Hematopoietic multipotent progenitor cell treated with erythropoietin and hydrocortisone succinate and interleukin-3 and kit ligand, for 15 days (in vitro differentiated cells): ENCODE measurements at regions not wholly inside any gene's neighbourhood (a gene's known extent, or its start where the extent isn't known, plus 50 kb on each side); places are given as distances from the start of the nearest gene placed in this dataset.
"Not testable (repeated sequence)": the region's sequence is repeated elsewhere in the genome, so short reads cannot be mapped to it uniquely, and the experiment has no call there.

Experiments
- DNase-seq: peaks from one replicate; pipeline ENCODE4 v3.0.0-alpha.2; 2015; ENCODE audit warnings: low spot score

DNA sequence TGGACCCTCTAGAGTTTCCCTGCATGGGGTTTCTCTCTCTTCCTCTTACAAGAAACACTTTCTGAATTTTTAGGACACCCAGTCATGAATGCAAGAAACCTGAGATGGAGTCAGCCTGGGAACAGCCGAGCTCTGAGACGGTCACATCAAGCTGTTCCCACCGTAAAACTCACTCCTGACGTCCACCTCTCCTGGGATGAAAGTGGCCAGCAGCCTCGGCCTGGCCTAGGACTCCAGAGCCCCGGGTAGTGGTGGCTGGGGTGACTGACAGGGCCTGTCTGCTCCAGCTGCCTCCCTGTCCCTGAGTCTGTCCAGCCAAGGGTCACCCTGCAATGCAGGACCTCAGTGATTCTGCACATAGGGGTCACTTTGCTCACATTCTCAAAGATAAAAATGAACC lies 217.8 kb downstream of the SHOX start:
- no peak for DNase-seq

DNA sequence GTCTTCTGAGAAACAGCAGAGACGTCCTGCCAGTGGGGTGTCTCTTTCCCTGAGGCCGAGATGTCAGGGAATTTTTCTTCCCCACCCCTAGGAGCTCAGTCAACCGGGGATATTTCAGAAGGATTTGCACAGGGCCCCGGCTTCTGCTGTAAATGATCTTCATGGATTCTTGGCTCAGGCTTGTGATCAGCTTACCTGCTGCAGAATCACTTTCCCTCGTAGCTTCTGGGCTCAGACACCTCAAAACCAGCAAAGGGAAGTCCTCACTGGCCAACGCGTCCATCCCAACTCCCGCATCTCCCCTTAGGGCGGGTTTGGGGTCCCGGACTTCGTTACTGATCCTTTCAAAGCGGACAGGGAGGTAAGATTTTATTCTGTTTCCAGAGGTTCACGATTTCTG lies 212.7 kb downstream of the SHOX start:
- no peak for DNase-seq

DNA sequence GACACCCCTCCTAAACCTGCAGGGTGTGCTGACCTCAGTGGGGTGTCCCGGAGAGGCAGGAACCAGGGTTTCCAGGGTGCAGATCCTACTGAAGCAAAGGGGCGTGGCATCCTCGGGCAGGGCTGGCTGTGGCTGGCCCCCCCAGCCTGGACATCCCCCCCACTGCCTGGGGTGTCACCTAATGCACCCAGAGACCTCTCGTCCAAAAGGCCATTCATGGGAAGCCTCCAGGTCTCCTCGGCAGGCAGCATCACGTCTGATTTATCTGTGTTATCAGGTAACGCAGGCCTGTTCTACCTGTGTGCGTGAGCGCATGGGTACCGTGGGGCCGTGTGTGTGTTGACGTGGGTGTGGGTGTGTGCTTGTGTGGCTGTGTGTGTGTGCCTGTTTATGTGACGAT lies 210.0 kb downstream of the SHOX start:
- no peak for DNase-seq

DNA sequence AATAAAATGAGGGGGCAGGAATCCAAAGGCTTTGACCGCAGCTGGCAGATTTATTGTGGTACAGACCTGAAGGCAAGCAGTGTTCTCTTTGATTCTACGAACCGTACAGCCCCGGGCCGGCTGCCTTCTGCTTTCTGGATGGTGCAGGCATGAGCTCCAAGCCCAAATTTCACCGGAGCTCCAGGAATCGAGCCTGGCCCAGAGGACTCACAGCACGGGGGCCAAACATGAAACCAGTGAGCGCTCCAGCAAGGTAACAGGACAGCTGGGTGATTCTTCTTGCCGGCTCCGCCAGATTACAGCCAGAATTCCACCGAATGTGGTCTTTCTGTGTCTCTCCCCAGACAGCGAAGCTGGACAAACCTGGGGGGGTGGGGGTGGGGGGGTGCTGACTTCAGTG lies 208.1 kb downstream of the SHOX start:
- DNase-seq, result not testable (repeated sequence)

DNA sequence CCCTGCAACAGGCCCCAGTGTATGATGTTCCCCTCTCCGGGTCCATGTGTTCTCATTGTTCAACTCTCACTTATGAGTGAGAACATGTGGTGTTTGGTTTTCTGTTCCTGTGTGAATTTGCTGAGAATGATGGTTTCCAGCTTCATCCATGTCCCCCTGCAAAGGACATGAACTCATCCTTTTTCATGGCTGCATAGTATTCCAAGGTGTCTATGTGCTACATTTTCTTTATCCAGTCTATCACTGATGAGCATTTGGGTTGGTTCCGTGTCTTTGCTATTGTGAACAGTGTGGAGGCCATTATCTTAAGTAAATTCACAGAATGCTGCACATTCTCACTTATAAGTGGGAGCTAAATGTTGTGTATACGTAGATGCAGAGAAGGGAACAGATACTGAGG lies 205.3 kb downstream of the SHOX start:
- not testable (repeated sequence) for DNase-seq

DNA sequence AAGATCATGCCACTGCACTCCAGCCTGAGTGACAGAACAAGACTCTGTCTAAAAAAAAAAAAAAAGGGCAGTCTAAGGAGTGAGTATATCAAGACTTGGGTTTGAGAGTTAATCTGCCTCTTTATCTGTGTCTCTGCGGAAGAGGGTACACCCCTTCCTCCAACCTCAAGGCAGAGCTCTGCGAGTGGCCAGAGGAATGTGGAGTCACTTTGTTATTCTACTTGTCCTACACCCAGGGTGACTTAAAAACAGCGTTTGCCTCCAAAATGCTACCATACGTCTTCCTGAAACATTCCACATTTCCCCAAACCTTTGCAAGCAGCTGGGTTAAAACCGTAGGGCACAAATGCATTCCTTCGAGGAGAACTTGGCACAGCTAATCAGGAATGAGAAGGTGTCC lies 199.9 kb downstream of the SHOX start:
- DNase-seq, result no peak

DNA sequence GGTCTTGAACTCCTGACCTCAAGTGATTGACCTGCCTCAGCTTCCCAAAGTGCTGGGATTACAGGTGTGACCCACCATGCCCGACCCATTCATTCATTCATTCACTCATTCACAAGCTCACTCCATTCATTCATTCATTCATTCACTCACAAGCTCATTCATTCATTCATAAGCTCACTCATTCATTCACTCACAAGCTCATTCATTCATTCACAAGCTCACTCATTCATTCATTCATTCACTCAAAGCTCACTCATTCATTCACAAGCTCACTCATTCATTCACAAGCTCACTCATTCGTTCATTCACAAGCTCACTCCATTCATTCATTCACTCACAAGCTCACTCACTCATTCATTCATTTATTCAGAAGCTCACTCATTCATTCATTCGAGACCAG lies 198.6 kb downstream of the SHOX start:
- no peak for DNase-seq

DNA sequence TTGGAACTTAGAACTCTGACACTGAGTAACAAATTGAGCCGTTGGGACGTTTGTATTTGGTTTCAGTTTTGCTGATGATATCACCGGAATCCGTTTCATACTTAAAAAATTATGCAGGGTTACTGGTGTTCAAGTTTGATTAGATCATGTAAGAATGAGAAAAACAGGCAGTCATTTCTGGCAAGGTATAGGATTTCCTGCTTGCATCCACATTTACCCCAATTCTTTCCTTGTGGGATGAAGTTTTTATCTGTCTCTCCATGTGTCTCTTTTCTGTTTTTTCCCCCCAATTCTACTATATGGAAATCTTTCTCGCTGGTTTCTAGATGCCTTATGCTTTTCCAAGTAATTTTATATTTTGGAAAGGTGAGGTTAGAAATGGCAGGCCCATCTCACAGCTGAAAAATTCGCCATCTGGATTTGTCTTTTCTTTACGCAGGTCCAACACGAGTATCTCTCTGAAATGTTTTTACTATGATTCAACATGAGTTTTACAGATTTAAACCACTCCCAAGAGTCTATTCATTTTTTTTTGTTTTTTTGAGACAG lies 197.9 kb downstream of the SHOX start:
- DNase-seq, result no peak

DNA sequence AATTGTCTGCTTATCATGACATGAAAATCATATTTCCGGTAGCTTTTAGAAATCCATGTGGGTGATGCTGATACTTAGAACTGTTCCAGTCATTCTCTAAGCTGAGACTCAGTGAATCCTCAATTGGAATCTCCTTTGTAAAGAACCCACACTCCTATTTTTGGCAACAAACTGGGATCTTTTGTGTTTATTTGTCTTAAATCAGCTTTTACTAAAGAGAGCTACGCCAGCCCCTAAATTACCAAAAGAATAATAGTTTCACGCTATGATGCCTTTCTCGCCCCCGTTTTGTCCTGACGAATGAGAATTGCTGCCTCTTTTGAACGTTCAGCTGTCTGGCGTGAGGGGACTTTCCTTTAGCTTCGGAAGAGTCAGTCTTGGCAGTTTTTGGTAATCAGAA lies 195.9 kb downstream of the SHOX start:
- no peak for DNase-seq

DNA sequence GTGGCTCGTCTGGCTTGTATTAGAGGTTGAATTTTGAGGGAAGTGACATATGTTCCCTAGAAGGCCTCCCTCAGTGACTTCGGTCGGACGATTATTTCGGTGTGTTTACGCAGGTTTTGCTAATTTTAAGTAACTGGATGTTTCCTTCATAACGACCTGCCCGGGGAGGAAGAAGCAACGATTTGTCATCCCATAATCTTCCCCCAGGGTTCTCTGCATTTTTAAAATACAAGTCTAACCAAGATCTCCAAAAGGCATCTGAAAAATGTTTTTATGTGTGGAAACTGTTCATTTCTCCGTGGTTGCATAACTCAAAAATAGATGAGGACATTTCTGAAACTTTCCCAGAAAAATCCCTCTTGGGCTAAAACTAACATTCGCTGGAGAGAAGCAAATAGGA lies 195.4 kb downstream of the SHOX start:
- no peak for DNase-seq

DNA sequence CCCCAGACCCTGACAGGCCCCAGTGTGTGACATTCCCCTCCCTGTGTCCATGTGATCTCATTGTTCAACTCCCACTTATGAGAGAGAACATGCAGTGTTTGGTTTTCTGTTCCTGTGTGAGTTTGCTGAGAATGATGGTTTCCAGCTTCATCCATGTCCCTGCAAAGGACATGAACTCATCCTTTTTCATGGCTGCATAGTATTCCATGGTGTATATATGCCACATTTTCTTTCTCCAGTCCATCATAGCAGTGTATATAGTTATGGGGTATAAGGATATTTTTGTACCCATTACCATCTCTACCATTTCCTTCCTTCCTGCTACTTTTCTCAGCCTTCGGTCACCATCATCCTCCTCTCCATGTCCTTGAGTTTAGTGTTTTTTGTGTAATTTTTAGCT lies 192.5 kb downstream of the SHOX start:
- DNase-seq, result not testable (repeated sequence)

DNA sequence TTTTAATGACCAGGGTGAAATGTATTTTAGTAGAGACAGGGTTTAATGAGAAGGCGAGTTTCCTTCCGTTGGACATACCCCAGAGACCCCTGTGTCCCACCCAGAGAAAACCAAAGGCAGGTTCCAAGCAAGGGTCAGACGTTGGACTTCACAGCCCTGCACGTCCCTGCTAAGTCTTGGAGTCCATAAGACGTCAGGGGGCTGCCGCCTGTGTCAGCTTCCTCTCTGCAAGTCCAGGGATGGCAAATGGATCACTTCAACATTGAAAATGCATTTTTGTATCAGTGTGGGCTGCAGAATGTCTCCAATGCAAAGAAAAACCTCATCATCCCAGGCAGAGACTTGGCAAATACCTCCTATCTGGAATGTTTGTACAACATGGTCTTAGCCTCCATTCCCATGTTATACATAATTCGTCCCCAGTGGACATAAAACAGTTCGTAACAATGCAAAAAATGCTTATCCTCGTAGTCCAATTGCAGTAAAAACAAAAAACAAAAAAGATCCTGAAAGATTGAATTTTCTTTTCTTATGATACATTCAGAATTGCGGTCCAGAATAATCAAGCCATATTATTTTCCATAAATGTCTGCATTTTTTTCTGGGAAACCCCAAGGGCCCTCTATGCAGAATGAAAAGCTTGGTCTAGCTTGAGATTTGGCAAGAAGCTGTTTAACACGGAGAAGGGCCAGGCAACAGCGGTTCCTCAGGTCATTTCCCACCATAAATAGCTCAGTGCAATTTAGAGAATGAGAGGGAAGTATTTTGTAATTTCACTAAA lies 190.9 kb downstream of the SHOX start:
- DNase-seq, result no peak

DNA sequence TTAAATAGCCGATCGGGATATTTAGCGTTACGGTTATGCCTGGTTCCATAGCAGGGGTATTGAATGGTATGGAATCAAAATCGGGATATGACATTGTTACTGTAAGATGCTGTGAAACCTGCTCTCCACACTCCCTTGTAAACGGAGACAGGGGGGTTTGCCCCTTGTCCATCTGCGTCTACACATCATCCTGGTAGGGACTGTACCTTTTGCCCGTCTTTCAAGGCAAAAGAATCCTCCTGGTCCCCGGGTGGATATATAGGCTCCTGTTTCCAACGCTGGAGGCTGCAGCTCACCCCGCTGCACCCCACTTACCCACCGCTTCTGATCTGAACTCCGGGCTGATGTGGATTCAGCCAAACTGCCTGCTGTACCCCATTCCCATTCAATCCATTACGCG lies 189.1 kb downstream of the SHOX start:
- DNase-seq, result no peak

DNA sequence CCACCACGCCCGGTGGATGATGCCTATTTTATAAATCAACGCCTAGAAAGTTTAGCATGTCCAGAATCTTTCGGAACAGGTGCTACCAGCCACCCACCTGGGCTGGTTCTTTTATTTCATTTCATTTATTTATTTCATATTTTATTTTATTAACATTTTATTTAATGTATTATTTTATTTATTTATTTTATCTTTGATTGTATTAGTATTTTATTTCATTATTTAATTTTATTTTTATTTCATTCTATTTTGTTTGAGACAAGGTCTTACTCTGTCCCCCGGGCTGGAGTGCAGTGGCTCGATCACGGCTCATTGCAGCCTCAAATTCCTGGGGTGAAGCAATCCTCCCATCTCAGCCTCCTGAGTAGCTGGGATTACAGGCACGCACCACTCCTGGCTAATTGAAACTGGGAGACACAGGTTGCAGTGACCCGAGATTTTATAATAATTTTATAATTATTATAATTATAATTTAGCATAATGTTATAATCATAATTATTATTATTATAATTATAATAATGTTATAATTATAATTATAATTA lies 187.2 kb downstream of the SHOX start:
- DNase-seq, result no peak

DNA sequence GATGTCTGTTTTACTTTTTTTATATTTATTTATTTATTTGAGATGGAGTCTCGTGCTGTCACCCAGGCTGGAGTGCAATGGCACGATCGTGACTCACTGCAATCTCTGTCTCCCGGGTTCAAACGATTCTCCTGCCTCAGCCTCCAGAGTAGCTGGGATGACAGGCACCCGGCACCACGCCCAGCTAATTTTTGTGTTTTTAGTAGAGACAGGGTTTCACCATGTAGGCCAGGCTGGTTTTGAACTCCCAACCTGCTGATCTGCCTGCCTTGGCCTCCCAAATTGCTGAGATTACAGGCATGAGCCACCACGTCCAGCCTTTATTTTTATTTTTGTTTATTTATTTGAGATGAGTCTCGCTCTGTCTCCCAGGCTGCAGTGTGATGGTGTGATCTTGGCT lies 186.6 kb downstream of the SHOX start:
- DNase-seq, result not testable (repeated sequence)

DNA sequence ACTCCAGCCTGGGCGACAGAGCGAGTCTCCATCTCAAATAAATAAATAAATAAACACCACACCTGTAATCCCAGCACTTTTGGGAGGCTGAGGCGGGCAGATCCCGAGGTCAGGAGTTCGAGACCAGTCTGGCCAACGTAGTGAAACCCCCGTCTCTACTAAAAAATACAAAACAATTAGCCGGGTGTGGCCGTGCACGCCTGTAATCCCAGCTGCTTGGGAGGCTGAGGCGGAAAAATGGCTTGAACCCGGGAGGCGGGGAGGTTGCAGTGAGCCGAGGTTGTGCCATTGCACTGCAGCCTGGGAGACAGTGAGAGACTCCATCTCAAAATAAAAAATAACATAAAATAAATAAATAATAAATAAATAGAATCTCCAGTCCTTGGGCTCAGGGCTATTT lies 185.8 kb downstream of the SHOX start:
- no peak for DNase-seq

DNA sequence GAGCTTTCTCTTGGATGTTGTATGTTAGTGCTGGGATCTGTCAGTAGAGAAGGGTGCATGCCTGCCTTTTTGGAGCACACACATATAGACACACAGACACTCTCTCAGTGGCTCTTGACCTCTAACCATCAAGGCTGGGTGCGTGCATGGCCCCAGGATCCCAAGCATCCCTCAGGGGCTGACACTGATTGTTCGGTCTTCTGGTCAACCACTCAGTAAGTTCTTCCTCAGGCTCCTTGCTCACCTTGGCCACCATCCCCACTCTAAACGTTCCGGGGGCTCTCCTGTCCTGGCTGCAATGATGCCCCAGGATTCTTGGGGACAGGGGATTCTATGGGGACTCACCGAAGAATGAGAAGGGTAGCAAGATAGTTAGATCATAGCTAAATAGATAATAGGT lies 179.6 kb downstream of the SHOX start:
- DNase-seq, result no peak

DNA sequence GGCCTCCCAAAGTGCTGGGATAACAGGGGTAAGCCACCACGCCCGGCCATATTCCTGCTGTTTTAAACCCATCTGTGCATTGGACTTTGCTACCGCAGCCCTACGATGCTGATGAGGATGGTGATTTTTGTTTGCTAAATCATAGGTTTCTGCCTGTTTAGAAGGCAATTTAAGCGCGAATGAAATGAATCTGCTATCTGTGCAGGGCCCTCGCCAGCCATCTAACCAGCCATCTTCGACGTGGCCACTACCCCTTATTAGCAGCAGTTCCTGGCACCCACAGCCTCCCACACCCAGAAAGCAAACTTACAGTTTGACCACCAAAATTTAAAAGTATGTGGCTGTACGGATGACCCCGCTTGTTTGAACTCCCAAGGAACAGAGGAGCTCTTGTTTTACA lies 178.5 kb downstream of the SHOX start:
- no peak for DNase-seq

DNA sequence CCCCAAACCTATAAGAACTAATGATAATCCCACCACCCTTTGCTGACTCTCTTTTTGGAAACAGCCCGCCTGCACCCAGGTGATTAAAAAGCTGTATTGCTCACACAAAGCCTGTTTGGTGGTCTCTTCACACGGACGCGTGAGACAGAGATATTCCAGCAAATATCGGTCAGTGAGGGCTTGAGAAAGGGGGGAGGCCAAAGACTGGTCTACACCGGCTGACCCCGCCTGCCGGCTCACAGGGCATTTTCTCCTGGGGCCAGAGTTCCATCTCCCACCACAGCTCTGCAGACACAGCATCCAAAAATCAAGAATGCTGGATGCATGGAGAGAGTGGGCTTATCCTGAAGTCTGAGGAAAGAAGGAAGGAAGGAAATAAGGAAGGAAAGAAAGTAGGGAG lies 176.0 kb downstream of the SHOX start:
- no peak for DNase-seq

DNA sequence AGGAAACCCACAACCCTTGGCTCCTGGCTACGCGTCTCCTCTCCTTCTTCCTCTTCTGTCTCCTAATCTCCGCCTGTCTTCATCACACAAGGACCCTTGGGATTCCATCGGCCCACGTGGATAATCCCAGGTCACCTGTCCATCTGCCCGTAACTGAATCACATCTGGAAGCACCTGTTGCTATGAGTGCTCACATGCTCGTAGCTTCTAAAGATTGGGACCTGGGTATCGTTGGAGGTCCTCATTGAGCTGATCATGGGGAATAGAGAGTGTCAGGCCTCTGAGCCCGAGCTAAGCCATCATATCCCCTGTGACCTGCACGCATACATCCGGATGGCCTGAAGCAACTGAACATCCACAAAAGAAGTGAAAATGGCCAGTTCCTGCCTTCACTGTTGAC lies 175.4 kb downstream of the SHOX start:
- no peak for DNase-seq

DNA sequence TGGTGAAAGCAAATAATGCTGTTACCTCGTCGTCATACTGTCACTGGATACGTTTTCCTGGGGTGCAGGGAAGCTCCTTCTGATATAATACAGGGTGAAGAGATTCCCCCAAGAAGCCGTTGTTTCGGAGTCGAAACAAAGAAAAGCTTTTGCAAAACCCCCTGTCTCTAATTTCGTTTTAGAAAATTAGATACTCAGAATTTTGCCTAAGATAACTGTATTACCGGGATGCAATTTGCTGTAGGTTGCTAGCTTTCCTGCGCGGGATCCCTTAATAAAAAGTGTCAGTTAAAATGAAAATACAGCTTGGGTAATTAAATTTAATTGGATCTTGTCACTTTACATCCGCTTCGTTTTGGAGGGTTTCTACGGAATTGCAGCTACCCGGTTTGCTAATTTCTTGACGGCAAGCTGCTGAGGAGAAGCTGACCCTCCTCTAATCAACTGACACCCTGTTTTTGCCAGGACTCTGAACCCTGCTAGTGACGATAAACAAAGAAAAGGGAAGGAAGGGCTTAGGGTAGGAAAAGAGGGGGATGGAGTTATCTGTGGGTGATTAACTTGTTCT lies 174.6 kb downstream of the SHOX start:
- DNase-seq, result no peak

DNA sequence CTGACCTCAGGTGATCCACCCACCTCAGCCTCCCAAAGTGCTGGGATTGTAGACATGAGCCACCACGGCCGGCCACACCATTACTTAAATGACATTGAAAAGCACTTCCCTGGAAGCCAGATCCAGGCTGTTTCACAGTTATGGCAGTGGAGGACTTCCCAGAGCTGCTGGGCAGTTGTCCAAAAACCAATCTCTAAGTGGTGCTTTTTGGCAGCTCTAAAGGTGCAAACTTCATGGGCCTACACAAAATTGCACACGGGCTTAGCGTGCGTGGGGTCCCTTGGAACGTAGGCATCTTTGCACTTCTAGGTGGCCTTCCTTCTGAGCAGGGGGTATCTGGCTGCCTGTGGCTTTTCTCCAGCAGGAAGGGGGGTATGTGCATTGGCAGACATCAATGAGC lies 172.3 kb downstream of the SHOX start:
- DNase-seq, result no peak

DNA sequence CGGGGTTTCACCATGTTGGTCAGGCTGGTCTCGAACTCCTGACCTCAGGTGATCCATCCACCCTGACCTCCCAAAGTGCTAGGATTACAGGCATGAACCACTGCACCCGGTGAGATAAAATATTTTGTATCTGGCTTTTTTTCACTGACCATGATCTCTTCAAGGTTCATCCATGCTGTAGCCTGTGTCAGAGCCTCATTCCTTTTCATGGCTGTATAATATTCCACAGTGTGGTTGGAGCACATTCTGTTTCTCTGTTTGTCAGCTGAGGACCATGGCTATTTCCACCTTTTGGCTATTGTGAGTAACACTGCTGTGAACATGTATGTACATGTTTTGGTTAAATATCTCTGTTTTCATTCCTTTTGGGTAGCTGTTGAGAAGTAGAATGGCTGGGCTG lies 169.2 kb downstream of the SHOX start:
- DNase-seq, result no peak

DNA sequence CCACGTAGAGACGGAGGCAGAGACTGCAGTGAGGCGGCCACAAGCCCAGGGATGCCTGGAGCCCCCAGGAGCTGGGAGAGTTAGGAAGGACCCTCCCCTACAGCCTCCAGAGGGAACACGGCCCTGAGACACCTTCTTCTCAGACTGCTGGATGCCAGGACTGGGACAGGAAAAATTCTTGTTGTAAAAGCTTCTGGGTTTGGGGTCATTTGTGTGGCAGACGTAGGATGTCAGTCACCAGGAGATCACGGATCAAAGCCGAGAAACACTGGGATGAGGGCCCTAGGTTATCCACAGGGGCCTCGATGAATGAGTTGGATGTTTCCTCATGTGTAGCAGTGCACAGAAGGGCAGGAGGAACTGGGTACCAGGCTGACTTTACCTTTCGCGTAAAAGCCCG lies 163.7 kb downstream of the SHOX start:
- no peak for DNase-seq
